Pancreas (tissue), 10 donors: ENCODE measurements at regions not wholly inside any gene's neighbourhood (a gene's known extent, or its start where the extent isn't known, plus 50 kb on each side); places are given as distances from the start of the nearest gene placed in this dataset.

Source experiments
- ATAC-seq, 4 donors: fragments of 200-7000 bp; cut with Tn5 transposase; one replicate each; pipeline versions ENCODE4 v1.8.0 to v1.9.1; 2020; ENCODE audit warnings: mild to moderate bottlenecking in 4 of 4, moderate library complexity in 4 of 4
- DNase-seq, 6 donors: peaks; one replicate each; pipeline ENCODE4 v3.0.0-alpha.2; 2020
- FAIRE-seq: peaks from 2 replicates; lab custom pipeline; 2012; peaks lifted over from hg19 to GRCh38; lab: Jason Lieb, UNC
- H3K27ac ChIP-seq, 4 donors: fragments of 200-600 bp; sonication (generic); 1 replicate in 3 of 4; 2 replicates in 1 of 4; pipeline versions ENCODE4 v1.5.0 to v1.8.0; 2020
- H3K27me3 ChIP-seq, 4 donors: fragments of 200-600 bp; one replicate each; pipeline ENCODE4 v1.8.0; 2021
- H3K36me3 ChIP-seq, 3 donors: fragments of 200-600 bp; sonication (generic) in 1 of 3; one replicate each; pipeline versions ENCODE4 v1.5.0 to v1.8.0; 2020 to 2021
- H3K4me1 ChIP-seq, 3 donors: fragments of 200-600 bp; one replicate each; pipeline ENCODE4 v1.8.0; 2021
- H3K4me3 ChIP-seq, 4 donors: fragments of 200-600 bp; sonication (generic) in 2 of 4; one replicate each; pipeline versions ENCODE4 v1.5.0 to v1.8.0; 2020 to 2021
- H3K9me3 ChIP-seq, 4 donors: fragments of 200-600 bp; one replicate each; pipeline ENCODE4 v1.8.0; 2021
- WGBS, 2 donors: extraction: QIAGEN DNeasy Blood & Tissue Kit; methylation state at CpG; one replicate each; pipeline ENCODE4 v1.1.7; 2013; 5-methylcytosine and 5-hydroxymethylcytosine counted together
- intact Hi-C, 3 donors: fragments of 100-400 bp; cut with DNase I; formaldehyde crosslinking; loops; one replicate each; pipeline versions ENCODE4 v1.11.1 to v1.14.2; 2022
- TF ChIP-seq, protein P1 (sequence below), 4 donors: fragments of 200-600 bp; sonication (generic) in 3 of 4; IDR thresholded peaks; one replicate each; pipeline versions ENCODE4 v1.5.0 to v1.8.0; 2021; ENCODE audit warnings: antibody characterized with exemption in 4 of 4
- donor health status: healthy with polysubstance abuse.
- donor health status: DM: no; HTN: no; CAD: no; lungs with moderate emphysema.
- donor health status: DM: no; HTN: no; CAD: no.
- donor health status: control.
- donor health status: control.
- donor health status: Bipolar disorder and iron deficiency.
- donor health status: DM: yes; HTN: yes; CAD: no.
- donor health status: DM: no; HTN: no; CAD: no.
- donor health status: DM: no; HTN: no; CAD: no.
- donor health status: DM: yes; HTN: yes; CAD: no.

GRCh38 chr1:38241594-38242334 lies 195.2 kb upstream of the POU3F1 start:
- FAIRE-seq (no peak), DNase-seq (no peak), ATAC-seq (no peak)
- no peak overlapping the region for H3K27ac ChIP-seq
- no peaks in the 10 kb centered on the region for H3K36me3 ChIP-seq
- H3K4me1 ChIP-seq = no peaks in the 10 kb centered on the region
- WGBS, 2 donors = 64 to 72% methylated on average over 6 of the region's 6 CpGs
- TF ChIP-seq, protein P1, sequence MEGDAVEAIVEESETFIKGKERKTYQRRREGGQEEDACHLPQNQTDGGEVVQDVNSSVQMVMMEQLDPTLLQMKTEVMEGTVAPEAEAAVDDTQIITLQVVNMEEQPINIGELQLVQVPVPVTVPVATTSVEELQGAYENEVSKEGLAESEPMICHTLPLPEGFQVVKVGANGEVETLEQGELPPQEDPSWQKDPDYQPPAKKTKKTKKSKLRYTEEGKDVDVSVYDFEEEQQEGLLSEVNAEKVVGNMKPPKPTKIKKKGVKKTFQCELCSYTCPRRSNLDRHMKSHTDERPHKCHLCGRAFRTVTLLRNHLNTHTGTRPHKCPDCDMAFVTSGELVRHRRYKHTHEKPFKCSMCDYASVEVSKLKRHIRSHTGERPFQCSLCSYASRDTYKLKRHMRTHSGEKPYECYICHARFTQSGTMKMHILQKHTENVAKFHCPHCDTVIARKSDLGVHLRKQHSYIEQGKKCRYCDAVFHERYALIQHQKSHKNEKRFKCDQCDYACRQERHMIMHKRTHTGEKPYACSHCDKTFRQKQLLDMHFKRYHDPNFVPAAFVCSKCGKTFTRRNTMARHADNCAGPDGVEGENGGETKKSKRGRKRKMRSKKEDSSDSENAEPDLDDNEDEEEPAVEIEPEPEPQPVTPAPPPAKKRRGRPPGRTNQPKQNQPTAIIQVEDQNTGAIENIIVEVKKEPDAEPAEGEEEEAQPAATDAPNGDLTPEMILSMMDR (IDR thresholded peaks at IDR 0.05) = no peak
- no peaks in the 10 kb centered on the region for H3K9me3 ChIP-seq
- no peaks in the 10 kb centered on the region for H3K27me3 ChIP-seq
- intact Hi-C loops = no loop called here
- H3K4me3 ChIP-seq = no peak overlapping the region

DNA sequence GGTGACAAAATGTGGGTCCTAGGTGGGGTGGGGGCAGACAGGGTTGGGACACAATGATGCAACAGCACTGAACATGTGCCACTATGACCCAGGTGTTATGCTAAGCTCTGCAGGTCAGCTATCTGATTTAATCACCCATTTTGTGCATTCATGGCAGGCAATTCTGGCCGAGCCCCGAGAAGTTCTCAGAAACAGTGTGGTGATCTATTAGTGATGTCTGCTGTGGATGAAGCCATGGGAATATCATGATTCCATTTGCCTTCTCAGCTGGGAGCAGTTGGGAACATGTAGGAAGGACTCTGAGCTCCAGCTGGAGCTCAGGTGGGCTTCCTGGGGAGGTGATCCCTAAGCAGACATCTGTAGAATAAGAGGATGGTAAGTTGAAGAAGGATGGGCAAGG lies 194.0 kb upstream of the POU3F1 start:
- no peaks in the 10 kb centered on the region for H3K4me1 ChIP-seq
- FAIRE-seq = no peak
- whole genome bisulfite sequencing, 2 donors = 87 to 97% methylated on average over 2 of the region's 2 CpGs
- no peaks in the 10 kb centered on the region for H3K9me3 ChIP-seq
- H3K4me3 ChIP-seq = no peak overlapping the region
- ATAC-seq = no peak
- no peak overlapping the region for H3K27ac ChIP-seq
- intact Hi-C loops = no loop called here
- H3K27me3 ChIP-seq = no peaks in the 10 kb centered on the region
- DNase-seq = no peak
- no peaks in the 10 kb centered on the region for H3K36me3 ChIP-seq
- TF ChIP-seq, protein P1 (IDR thresholded peaks at IDR 0.05) = no peak

- ATAC-seq (no peak), DNase-seq (no peak), FAIRE-seq (no peak)
- H3K4me1 ChIP-seq = no peaks in the 10 kb centered on the region
- intact Hi-C loops = no loop called here
- no peaks in the 10 kb centered on the region for H3K27me3 ChIP-seq
- H3K36me3 ChIP-seq = no peaks in the 10 kb centered on the region
- TF ChIP-seq, protein P1 (IDR thresholded peaks at IDR 0.05) = no peak
- H3K9me3 ChIP-seq = no peaks in the 10 kb centered on the region
- WGBS, 2 donors = 78 to 82% methylated on average over 8 of the region's 8 CpGs
- H3K27ac ChIP-seq = no peak overlapping the region
- no peak overlapping the region for H3K4me3 ChIP-seq
Observed at GRCh38 chr1:38239258-38239835, 192.8 kb upstream of the POU3F1 start.

- H3K4me3 ChIP-seq = no peak overlapping the region
- no peak for DNase-seq
- no peaks in the 10 kb centered on the region for H3K4me1 ChIP-seq
- H3K36me3 ChIP-seq = no peaks in the 10 kb centered on the region
- intact Hi-C loops = no loop called here
- no peaks in the 10 kb centered on the region for H3K27me3 ChIP-seq
- H3K9me3 ChIP-seq = no peaks in the 10 kb centered on the region
- H3K27ac ChIP-seq = no peak overlapping the region
- no peak for ATAC-seq
- WGBS, 2 donors = 77 to 89% methylated on average over 5 of the region's 5 CpGs
- FAIRE-seq = no peak
- TF ChIP-seq, protein P1 (IDR thresholded peaks at IDR 0.05) = no peak
Observed at GRCh38 chr1:38238294-38238693, 191.7 kb upstream of the POU3F1 start.

GRCh38 chr1:38235705-38236104 lies 189.1 kb upstream of the POU3F1 start:
- Histone ChIP-seq H3K4me1 (no peaks in the 10 kb centered on the region), H3K27ac (no peak overlapping the region), H3K27me3 (no peaks in the 10 kb centered on the region), H3K36me3 (no peaks in the 10 kb centered on the region), H3K9me3 (no peaks in the 10 kb centered on the region), H3K4me3 (no peak overlapping the region)
- intact Hi-C loops = no loop called here
- peak in 1 of 4 donors; percentile 61 for ATAC-seq
- TF ChIP-seq, protein P1 (IDR thresholded peaks at IDR 0.05) = no peak
- no peak for FAIRE-seq
- WGBS, 2 donors = 57 to 60% methylated on average over 3 of the region's 3 CpGs
- DNase-seq = no peak
